ENCODE measurements at regions not wholly inside any gene's neighbourhood (a gene's known extent, or its start where the extent isn't known, plus 50 kb on each side); places are given as distances from the start of the nearest gene placed in this dataset.

GRCh38 chr6:30272032-30272431 lies 54.7 kb upstream of the TRIM39 start:
- Histone ChIP-seq H3K4me2 (replicated peaks; ENCODE audit: low read depth, low read length, poor library complexity, severe bottlenecking) (no peak overlapping the region), H3K9ac (ENCODE audit: low read length) (no peak overlapping the region), H3K79me2 (ENCODE audit: control insufficient read depth, insufficient read depth, low read length) (no peaks in the 10 kb centered on the region), H3K27me3 (replicated peaks in 1 of 4; ENCODE audit: control extremely low read depth in 1 of 4, control insufficient read depth in 3 of 4, insufficient read depth in 4 of 4, low read length in 3 of 4) (no peaks in the 10 kb centered on the region), H3K27ac (ENCODE audit: low read length in 2 of 2) (no peak overlapping the region), H3K36me3 (replicated peaks in 1 of 2; ENCODE audit: control extremely low read depth in 1 of 2, control insufficient read depth in 1 of 2, extremely low read depth in 1 of 2, insufficient read depth in 2 of 2, low read length in 1 of 2) (no peaks in the 10 kb centered on the region), H3K4me3 (ENCODE audit: control extremely low read depth in 1 of 5, extremely low read depth in 1 of 5, insufficient read depth in 1 of 5, low read depth in 2 of 5, low read length in 4 of 5) (no peak overlapping the region), H2AFZ (ENCODE audit: insufficient read depth, low read depth, low read length, poor library complexity, severe bottlenecking) (no peak overlapping the region), H3K4me1 (ENCODE audit: control insufficient read depth in 2 of 2, insufficient read depth in 2 of 2, low read length in 2 of 2) (no peaks in the 10 kb centered on the region), H3K9me3 (ENCODE audit: control extremely low read depth in 1 of 3, control insufficient read depth in 2 of 3, insufficient read depth in 1 of 3, low read length in 2 of 3) (peaks cover 0 to 3% (median 0%) of the 10 kb centered on the region in 3 donors), H4K20me1 (ENCODE audit: control insufficient read depth, insufficient read depth, low read length, poor library complexity, severe bottlenecking) (no peaks in the 10 kb centered on the region)
- Mint-ChIP-seq H3K4me1 (no peaks in the 10 kb centered on the region), H3K27ac (no peak overlapping the region), H3K9me3 (ENCODE audit: insufficient read depth) (peaks cover 3% of the 10 kb centered on the region), H3K27me3 (no peaks in the 10 kb centered on the region), H3K4me3 (no peak overlapping the region)
- no peak for TF ChIP-seq EZH2 (IDR thresholded peaks at IDR 0.05; ENCODE audit: borderline replicate concordance, insufficient read depth, low read depth, low read length, poor library complexity, severe bottlenecking)
- TF ChIP-seq, protein P1, sequence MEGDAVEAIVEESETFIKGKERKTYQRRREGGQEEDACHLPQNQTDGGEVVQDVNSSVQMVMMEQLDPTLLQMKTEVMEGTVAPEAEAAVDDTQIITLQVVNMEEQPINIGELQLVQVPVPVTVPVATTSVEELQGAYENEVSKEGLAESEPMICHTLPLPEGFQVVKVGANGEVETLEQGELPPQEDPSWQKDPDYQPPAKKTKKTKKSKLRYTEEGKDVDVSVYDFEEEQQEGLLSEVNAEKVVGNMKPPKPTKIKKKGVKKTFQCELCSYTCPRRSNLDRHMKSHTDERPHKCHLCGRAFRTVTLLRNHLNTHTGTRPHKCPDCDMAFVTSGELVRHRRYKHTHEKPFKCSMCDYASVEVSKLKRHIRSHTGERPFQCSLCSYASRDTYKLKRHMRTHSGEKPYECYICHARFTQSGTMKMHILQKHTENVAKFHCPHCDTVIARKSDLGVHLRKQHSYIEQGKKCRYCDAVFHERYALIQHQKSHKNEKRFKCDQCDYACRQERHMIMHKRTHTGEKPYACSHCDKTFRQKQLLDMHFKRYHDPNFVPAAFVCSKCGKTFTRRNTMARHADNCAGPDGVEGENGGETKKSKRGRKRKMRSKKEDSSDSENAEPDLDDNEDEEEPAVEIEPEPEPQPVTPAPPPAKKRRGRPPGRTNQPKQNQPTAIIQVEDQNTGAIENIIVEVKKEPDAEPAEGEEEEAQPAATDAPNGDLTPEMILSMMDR (IDR thresholded peaks at IDR 0.05), result no peak
- intact Hi-C loops (cut with micrococcal nuclease), result no loop called here
- CTCF ChIA-PET, result no interaction called here
- POLR2A ChIA-PET, result no interaction called here
- peak; percentile 34 for DNase-seq
- ATAC-seq (ENCODE audit: low read depth), result no peak

GRCh38 chr6:30267423-30267822 lies 54.2 kb upstream of the TRIM26 start:
- H3K27ac Mint-ChIP-seq, result no peak overlapping the region
- intact Hi-C loops (cut with micrococcal nuclease), result no loop called here

More at GRCh38 chr6:30267423-30267822, 54.2 kb upstream of the TRIM26 start:
- Histone ChIP-seq H3K27ac (ENCODE audit: low read length in 2 of 2) (no peak overlapping the region), H3K36me3 (replicated peaks in 1 of 2; ENCODE audit: control extremely low read depth in 1 of 2, control insufficient read depth in 1 of 2, extremely low read depth in 1 of 2, insufficient read depth in 2 of 2, low read length in 1 of 2) (peaks cover 0 to 25% of the 10 kb centered on the region in 2 experiments), H4K20me1 (ENCODE audit: control insufficient read depth, insufficient read depth, low read length, poor library complexity, severe bottlenecking) (no peaks in the 10 kb centered on the region), H3K79me2 (ENCODE audit: control insufficient read depth, insufficient read depth, low read length) (peaks cover 5% of the 10 kb centered on the region), H3K4me1 (ENCODE audit: control insufficient read depth in 2 of 2, insufficient read depth in 2 of 2, low read length in 2 of 2) (no peaks in the 10 kb centered on the region), H3K9ac (ENCODE audit: low read length) (no peak overlapping the region), H3K9me3 (ENCODE audit: control extremely low read depth in 1 of 3, control insufficient read depth in 2 of 3, insufficient read depth in 1 of 3, low read length in 2 of 3) (no peaks in the 10 kb centered on the region), H2AFZ (ENCODE audit: insufficient read depth, low read depth, low read length, poor library complexity, severe bottlenecking) (no peak overlapping the region), H3K4me3 (ENCODE audit: control extremely low read depth in 1 of 5, extremely low read depth in 1 of 5, insufficient read depth in 1 of 5, low read depth in 2 of 5, low read length in 4 of 5) (no peak overlapping the region), H3K4me2 (replicated peaks; ENCODE audit: low read depth, low read length, poor library complexity, severe bottlenecking) (no peak overlapping the region), H3K27me3 (replicated peaks in 1 of 4; ENCODE audit: control extremely low read depth in 1 of 4, control insufficient read depth in 3 of 4, insufficient read depth in 4 of 4, low read length in 3 of 4) (no peaks in the 10 kb centered on the region)
- CTCF ChIA-PET, result interaction anchor here (1.1 kb wide), 1 partner anchor 11 kb away, joined by 3 read pairs; no protein-coding TSS in a partner anchor
- no peak overlapping the region for H3K4me3 Mint-ChIP-seq
- ATAC-seq (ENCODE audit: low read depth) (no peak), DNase-seq (no peak)
- TF ChIP-seq, protein P1 (IDR thresholded peaks at IDR 0.05), result no peak
- no peak for TF ChIP-seq EZH2 (IDR thresholded peaks at IDR 0.05; ENCODE audit: borderline replicate concordance, insufficient read depth, low read depth, low read length, poor library complexity, severe bottlenecking)
- H3K9me3 Mint-ChIP-seq (ENCODE audit: insufficient read depth), result no peaks in the 10 kb centered on the region
- H3K27me3 Mint-ChIP-seq, result no peaks in the 10 kb centered on the region
- H3K4me1 Mint-ChIP-seq, result peaks cover 5% of the 10 kb centered on the region
- POLR2A ChIA-PET, result no interaction called here
- 29% methylated on average over 1 of the region's 2 CpGs for WGBS (ENCODE audit: insufficient coverage)

All from B cell (primary cell).